ENCODE measurements at regions not wholly inside any gene's neighbourhood (a gene's known extent, or its start where the extent isn't known, plus 50 kb on each side); places are given as distances from the start of the nearest gene placed in this dataset.

- intact Hi-C loops (cut with DNase I; ENCODE audit: low total_unique reads) = no loop called here
- Histone ChIP-seq H3K4me1 (no peaks in the 10 kb centered on the region), H3K9me3 (no peaks in the 10 kb centered on the region), H3K27ac (no peak overlapping the region), H3K36me3 (no peaks in the 10 kb centered on the region), H3K4me3 (no peak overlapping the region), H3K27me3 (no peaks in the 10 kb centered on the region)
- DNase-seq = no peak
- 58 to 73% (median 67%) methylated on average over 2 of the region's 2 CpGs for WGBS, 5 donors
- no peak for TF ChIP-seq CTCF (IDR thresholded peaks at IDR 0.05)
- TF ChIP-seq EP300 (IDR thresholded peaks at IDR 0.05) = no peak
- no peak for TF ChIP-seq POLR2A (IDR thresholded peaks at IDR 0.05)
Observed at GRCh38 chr12:90021795-90022440, 313.3 kb upstream of the ATP2B1 start.

- H3K36me3 ChIP-seq = no peaks in the 10 kb centered on the region
- H3K4me3 ChIP-seq = no peak overlapping the region
- intact Hi-C loops (cut with DNase I; ENCODE audit: low total_unique reads) = no loop called here
- H3K27ac ChIP-seq = no peak overlapping the region
- no peaks in the 10 kb centered on the region for H3K4me1 ChIP-seq
- 77 to 86% (median 82%) methylated on average over 6 of the region's 6 CpGs for WGBS, 5 donors
- H3K27me3 ChIP-seq = no peaks in the 10 kb centered on the region
- no peaks in the 10 kb centered on the region for H3K9me3 ChIP-seq
- no peak for DNase-seq
- no peak for TF ChIP-seq POLR2AphosphoS5 (IDR thresholded peaks at IDR 0.05)
- TF ChIP-seq CTCF (IDR thresholded peaks at IDR 0.05) = no peak
- TF ChIP-seq POLR2A (IDR thresholded peaks at IDR 0.05) = no peak
- no peak for TF ChIP-seq EP300 (IDR thresholded peaks at IDR 0.05)
Observed at GRCh38 chr12:90020881-90021280, 312.2 kb upstream of the ATP2B1 start.

- Histone ChIP-seq H3K9me3 (no peaks in the 10 kb centered on the region), H3K4me1 (no peaks in the 10 kb centered on the region), H3K27ac (no peak overlapping the region), H3K4me3 (no peak overlapping the region), H3K27me3 (no peaks in the 10 kb centered on the region), H3K36me3 (no peaks in the 10 kb centered on the region)
- WGBS, 5 donors = 66 to 82% (median 74%) methylated on average over 2 of the region's 2 CpGs
- no peak for DNase-seq
- intact Hi-C loops (cut with DNase I; ENCODE audit: low total_unique reads) = no loop called here
- TF ChIP-seq CTCF (IDR thresholded peaks at IDR 0.05) (no peak), POLR2A (IDR thresholded peaks at IDR 0.05) (no peak), POLR2AphosphoS5 (IDR thresholded peaks at IDR 0.05) (no peak), EP300 (IDR thresholded peaks at IDR 0.05) (no peak)
Observed at GRCh38 chr12:90020436-90020835, 311.8 kb upstream of the ATP2B1 start.

GRCh38 chr12:90020014-90020413 is 311.4 kb upstream of the ATP2B1 start:
- Histone ChIP-seq H3K4me1 (no peaks in the 10 kb centered on the region), H3K9me3 (no peaks in the 10 kb centered on the region), H3K27ac (no peak overlapping the region), H3K27me3 (no peaks in the 10 kb centered on the region), H3K4me3 (no peak overlapping the region), H3K36me3 (no peaks in the 10 kb centered on the region)
- intact Hi-C loops (cut with DNase I; ENCODE audit: low total_unique reads) = no loop called here
- no peak for DNase-seq
- 69 to 100% (median 77%) methylated on average over 1 of the region's 1 CpG for WGBS, 5 donors
- no peak for TF ChIP-seq EP300 (IDR thresholded peaks at IDR 0.05)
- TF ChIP-seq POLR2A (IDR thresholded peaks at IDR 0.05) = no peak
- TF ChIP-seq CTCF (IDR thresholded peaks at IDR 0.05) = no peak
- no peak for TF ChIP-seq POLR2AphosphoS5 (IDR thresholded peaks at IDR 0.05)

All from stomach (tissue), 8 donors.